22Rv1 (cell line): ENCODE measurements at regions not wholly inside any gene's neighbourhood (a gene's known extent, or its start where the extent isn't known, plus 50 kb on each side); places are given as distances from the start of the nearest gene placed in this dataset.

Source experiments
- H3K27ac ChIP-seq: fragments of 450-650 bp; 2 replicates; pipeline ENCODE4 v1.5.1; 2017
- CTCF ChIP-seq: fragments of 450-650 bp; IDR thresholded peaks from 2 replicates; pipeline ENCODE4 v1.5.1; 2017; ENCODE audit warnings: mild to moderate bottlenecking
- ZFX ChIP-seq: fragments of 450-650 bp; IDR thresholded peaks from 2 replicates; pipeline ENCODE4 v1.6.1; 2017; ENCODE audit warnings: antibody characterized with exemption, borderline replicate concordance

GRCh38 chr2:2636813-2637212 lies 305.7 kb upstream of the MYT1L start:
- TF ChIP-seq ZFX (no peak), CTCF (no peak)
- no peak overlapping the region for H3K27ac ChIP-seq

- no peak overlapping the region for H3K27ac ChIP-seq
- TF ChIP-seq CTCF: no peak
- TF ChIP-seq ZFX: no peak
These were observed 304.0 kb upstream of the MYT1L start for GRCh38 chr2:2635025-2635528.

GRCh38 chr2:2633017-2633416 lies 301.9 kb upstream of the MYT1L start:
- H3K27ac ChIP-seq: no peak overlapping the region
- TF ChIP-seq ZFX (no peak), CTCF (no peak)

GRCh38 chr2:2623939-2624338 lies 292.9 kb upstream of the MYT1L start:
- TF ChIP-seq ZFX: no peak
- no peak overlapping the region for H3K27ac ChIP-seq

- TF ChIP-seq CTCF: no peak
- TF ChIP-seq ZFX: no peak
These were observed 290.8 kb upstream of the MYT1L start for GRCh38 chr2:2621855-2622254.

GRCh38 chr2:2620604-2621003 lies 289.5 kb upstream of the MYT1L start:
- TF ChIP-seq ZFX: no peak
- no peak for TF ChIP-seq CTCF
- H3K27ac ChIP-seq: no peak overlapping the region

More at GRCh38 chr2:2621855-2622254, 290.8 kb upstream of the MYT1L start:
- H3K27ac ChIP-seq: no peak overlapping the region

GRCh38 chr2:2619995-2620394 lies 288.9 kb upstream of the MYT1L start:
- no peak overlapping the region for H3K27ac ChIP-seq

More at GRCh38 chr2:2619995-2620394, 288.9 kb upstream of the MYT1L start:
- TF ChIP-seq ZFX (no peak), CTCF (no peak)
